ENCODE measurements at regions not wholly inside any gene's neighbourhood (a gene's known extent, or its start where the extent isn't known, plus 50 kb on each side); places are given as distances from the start of the nearest gene placed in this dataset.

DNA sequence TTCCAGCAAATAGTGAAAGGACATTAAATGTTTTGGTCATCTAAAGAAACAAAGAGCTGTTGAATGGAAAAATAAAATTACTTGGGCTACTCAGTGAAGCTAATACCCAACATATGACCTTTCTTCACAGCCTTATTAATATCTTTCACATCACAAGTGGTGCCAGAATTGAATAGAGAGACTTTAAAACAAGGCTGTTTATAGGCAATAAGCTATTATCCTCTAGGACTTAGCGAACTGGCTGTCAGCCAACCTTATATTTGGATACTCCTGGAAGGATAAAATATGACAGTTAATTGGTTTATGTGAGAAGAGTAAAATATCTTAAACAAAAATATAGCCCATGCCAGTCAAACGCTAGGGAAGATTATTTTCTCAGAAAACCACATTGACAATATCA, 225.5 kb upstream of the BLID start:
- no peak for DNase-seq (ENCODE audit: low spot score)
- H3K27me3 Mint-ChIP-seq (ENCODE audit: insufficient read depth) = no peaks in the 10 kb centered on the region
- H3K9me3 Mint-ChIP-seq = no peaks in the 10 kb centered on the region
- intact Hi-C loops (cut with micrococcal nuclease) = no loop called here
- H3K36me3 Mint-ChIP-seq (ENCODE audit: low read depth) = no peaks in the 10 kb centered on the region
- no peaks in the 10 kb centered on the region for H3K4me1 Mint-ChIP-seq (ENCODE audit: low read depth)
- H3K27ac Mint-ChIP-seq = no peak overlapping the region
- no peak overlapping the region for H3K4me3 Mint-ChIP-seq

DNA sequence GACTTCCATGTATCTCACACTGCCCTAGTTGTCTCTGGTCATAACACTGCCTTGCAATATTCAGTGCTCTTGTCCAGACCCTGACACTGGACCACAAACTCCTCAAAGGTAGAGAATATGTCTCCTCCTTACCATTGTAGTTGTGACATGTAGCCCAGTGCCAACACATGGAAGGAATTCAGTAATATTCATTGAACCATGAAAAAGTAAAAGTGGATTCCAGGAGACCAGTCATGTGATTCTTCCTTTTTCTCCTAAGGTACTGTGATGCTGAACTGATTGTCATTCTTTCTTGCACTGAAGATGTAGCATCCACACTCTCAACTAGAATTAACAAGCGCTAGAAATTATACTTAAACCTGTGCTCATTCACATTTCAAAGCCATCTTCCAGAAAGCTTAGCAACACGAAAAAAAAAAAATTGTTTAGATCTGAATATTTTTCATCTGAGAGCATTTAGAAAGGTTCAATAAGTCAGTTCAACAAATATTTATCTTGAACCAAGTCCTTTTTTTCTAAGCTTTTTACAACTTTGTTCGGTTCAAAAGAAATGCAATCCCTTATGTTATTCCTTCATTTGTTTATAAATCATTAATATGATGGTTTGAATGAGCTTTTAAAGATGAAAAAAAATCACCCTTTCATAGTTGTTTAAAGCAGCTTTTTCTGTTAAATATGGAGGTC, 224.7 kb upstream of the BLID start:
- no peaks in the 10 kb centered on the region for H3K27me3 Mint-ChIP-seq (ENCODE audit: insufficient read depth)
- no peaks in the 10 kb centered on the region for H3K36me3 Mint-ChIP-seq (ENCODE audit: low read depth)
- no peak for DNase-seq (ENCODE audit: low spot score)
- H3K4me3 Mint-ChIP-seq = no peak overlapping the region
- no peaks in the 10 kb centered on the region for H3K4me1 Mint-ChIP-seq (ENCODE audit: low read depth)
- H3K9me3 Mint-ChIP-seq = no peaks in the 10 kb centered on the region
- intact Hi-C loops (cut with micrococcal nuclease) = no loop called here
- H3K27ac Mint-ChIP-seq = no peak overlapping the region

DNA sequence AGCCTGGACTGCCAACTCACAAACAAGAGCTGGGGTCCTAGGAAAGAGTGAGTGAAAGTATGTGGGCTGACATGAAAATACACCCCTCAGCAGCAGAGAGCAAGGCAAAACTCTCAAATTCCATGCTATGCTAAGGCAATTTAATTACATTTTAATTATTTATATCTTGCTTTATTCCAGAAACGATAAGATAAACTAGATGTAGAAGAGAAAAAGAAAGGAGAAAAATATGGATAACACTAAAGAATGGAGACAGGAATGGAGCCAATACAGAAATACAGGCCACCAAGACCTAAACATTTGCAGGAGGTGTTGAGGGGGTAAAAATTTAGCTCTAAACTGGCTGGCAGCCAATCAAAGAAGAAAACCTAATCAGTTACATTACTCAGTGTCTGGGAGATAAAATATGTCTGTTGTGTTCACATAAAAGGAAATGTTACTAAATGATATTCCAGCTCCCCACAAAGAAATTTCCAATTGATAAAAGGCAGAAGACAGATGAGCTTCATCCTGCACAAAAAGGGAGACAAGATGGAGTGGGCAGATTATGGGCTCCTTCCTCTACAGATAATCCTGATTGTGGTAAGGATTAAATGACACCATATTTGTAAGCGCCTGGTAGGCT, 223.5 kb upstream of the BLID start:
- Mint-ChIP-seq H3K36me3 (ENCODE audit: low read depth) (no peaks in the 10 kb centered on the region), H3K4me1 (ENCODE audit: low read depth) (no peaks in the 10 kb centered on the region), H3K4me3 (no peak overlapping the region), H3K27me3 (ENCODE audit: insufficient read depth) (no peaks in the 10 kb centered on the region), H3K27ac (no peak overlapping the region), H3K9me3 (no peaks in the 10 kb centered on the region)
- no peak for DNase-seq (ENCODE audit: low spot score)
- intact Hi-C loops (cut with micrococcal nuclease) = no loop called here

DNA sequence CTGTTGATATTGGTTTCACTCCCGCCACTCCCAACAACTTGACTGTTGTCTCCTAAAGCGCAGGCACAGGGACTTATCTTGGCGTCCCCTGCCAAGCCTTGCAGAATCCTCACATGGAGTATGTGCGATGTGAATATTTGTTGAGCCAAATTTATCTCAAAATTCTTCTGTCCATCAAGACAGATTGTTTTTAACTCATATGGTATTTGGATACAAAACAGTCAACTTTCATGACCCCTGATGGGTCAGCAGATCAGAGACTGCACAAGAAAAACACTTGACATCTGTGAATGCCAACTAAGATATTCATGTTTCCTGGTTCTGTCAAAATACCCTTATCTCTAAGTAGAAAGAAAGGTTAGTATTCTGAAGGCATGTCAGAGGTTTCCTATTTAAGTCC, 221.7 kb upstream of the BLID start:
- H3K4me3 Mint-ChIP-seq = no peak overlapping the region
- DNase-seq (ENCODE audit: low spot score) = no peak
- H3K27me3 Mint-ChIP-seq (ENCODE audit: insufficient read depth) = no peaks in the 10 kb centered on the region
- H3K27ac Mint-ChIP-seq = no peak overlapping the region
- no peaks in the 10 kb centered on the region for H3K9me3 Mint-ChIP-seq
- no peaks in the 10 kb centered on the region for H3K4me1 Mint-ChIP-seq (ENCODE audit: low read depth)
- no peaks in the 10 kb centered on the region for H3K36me3 Mint-ChIP-seq (ENCODE audit: low read depth)
- intact Hi-C loops (cut with micrococcal nuclease) = no loop called here

DNA sequence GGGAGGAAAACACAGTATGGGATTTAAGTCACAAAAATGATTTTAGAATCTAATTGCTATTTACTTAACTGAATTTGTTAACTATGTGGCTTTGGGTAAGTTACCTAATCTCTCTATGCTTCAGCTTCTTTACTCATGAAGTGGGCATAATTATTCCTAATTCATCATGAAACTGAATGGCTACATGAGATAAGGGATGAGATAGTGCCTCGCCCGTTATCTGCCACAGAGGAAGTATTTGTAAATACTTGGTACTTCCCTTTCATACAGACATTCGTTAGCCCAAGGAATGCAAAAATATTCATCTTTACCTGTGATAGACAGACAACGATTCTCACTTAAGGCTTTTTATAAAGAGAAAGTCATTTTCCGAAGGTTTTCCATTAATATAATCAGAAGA, 221.2 kb upstream of the BLID start:
- no peaks in the 10 kb centered on the region for H3K9me3 Mint-ChIP-seq
- no peaks in the 10 kb centered on the region for H3K27me3 Mint-ChIP-seq (ENCODE audit: insufficient read depth)
- H3K36me3 Mint-ChIP-seq (ENCODE audit: low read depth) = no peaks in the 10 kb centered on the region
- H3K4me3 Mint-ChIP-seq = no peak overlapping the region
- H3K27ac Mint-ChIP-seq = no peak overlapping the region
- no peaks in the 10 kb centered on the region for H3K4me1 Mint-ChIP-seq (ENCODE audit: low read depth)
- intact Hi-C loops (cut with micrococcal nuclease) = no loop called here
- DNase-seq (ENCODE audit: low spot score) = no peak

DNA sequence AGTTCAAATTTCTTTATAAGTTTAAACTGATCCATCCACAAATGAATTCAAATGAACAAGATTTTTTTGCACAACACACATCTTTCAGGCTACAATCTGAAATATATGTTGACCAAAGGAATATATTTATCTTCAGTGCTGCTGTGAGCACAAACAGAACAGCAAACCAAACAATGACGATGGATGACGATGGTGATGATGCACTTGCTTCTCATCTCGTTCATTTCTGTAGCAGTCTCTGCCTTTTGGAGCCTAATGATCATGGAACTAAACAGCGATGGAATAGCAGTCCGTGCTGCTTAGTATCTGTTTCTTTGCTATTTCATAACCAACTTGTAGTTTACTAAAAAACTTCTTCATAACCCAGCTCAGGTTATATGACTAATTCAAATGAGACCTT, 220.7 kb upstream of the BLID start:
- DNase-seq (ENCODE audit: low spot score) = no peak
- Mint-ChIP-seq H3K9me3 (no peaks in the 10 kb centered on the region), H3K36me3 (ENCODE audit: low read depth) (no peaks in the 10 kb centered on the region), H3K4me3 (no peak overlapping the region), H3K4me1 (ENCODE audit: low read depth) (no peaks in the 10 kb centered on the region), H3K27me3 (ENCODE audit: insufficient read depth) (no peaks in the 10 kb centered on the region), H3K27ac (no peak overlapping the region)
- intact Hi-C loops (cut with micrococcal nuclease) = no loop called here

DNA sequence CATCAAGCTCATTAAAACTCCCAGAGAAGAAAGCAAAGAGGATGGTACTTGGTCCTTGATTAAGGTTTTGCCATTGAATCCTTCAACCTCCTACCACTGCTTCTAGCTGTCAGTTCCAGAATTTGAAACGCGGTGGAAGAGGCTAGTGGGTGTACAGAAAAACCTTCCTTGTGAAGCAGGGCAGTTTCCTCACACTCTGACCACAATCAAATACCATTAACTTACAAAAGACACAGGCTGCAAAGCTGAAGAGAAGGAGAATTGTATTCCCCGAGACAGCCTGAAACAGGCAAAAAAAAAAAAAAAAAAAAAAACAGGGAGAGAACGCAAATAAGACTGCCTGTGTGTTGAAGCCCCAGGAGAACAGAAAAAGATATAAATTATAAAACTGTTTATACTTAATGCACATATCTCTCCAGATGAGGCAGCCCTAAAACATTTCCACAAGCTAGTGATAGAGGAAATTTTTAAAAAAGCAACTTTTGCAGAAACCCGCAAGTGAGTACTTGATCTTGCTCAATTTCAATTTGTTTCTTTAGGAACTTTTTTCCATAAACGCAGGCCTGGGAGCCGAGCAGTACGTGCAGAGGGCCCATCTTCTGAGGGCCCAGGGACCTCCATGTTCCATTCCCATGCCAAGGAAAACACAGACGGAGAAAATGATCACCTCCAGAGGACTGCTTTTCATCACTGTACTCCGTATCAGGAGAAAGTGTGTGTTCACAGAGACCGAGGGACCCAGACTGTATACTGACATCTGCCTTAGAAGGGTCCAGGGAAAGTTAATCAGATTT, 218.7 kb upstream of the BLID start:
- Mint-ChIP-seq H3K27ac (no peak overlapping the region), H3K9me3 (no peaks in the 10 kb centered on the region), H3K27me3 (ENCODE audit: insufficient read depth) (no peaks in the 10 kb centered on the region), H3K4me3 (no peak overlapping the region), H3K36me3 (ENCODE audit: low read depth) (no peaks in the 10 kb centered on the region), H3K4me1 (ENCODE audit: low read depth) (no peaks in the 10 kb centered on the region)
- intact Hi-C loops (cut with micrococcal nuclease) = no loop called here
- DNase-seq (ENCODE audit: low spot score) = no peak

DNA sequence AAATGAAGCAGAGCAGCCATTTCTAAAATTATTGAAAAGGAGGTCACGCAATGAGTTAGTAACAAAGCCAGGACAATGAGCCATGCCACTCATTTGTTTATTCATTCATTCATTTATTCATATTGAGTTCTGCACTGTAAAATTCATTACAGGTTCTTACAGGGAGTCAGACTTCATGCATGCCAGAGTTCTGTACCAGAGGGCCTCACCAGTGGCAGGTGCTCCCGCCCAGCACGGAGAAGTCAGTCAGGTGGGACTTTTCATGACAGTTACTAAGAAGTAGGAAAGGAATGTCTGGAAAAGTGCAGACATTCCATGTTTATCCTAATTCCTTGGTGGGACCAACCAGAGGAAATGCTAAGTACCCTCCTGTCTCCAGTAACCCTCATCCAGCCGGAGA, 217.5 kb upstream of the BLID start:
- intact Hi-C loops (cut with micrococcal nuclease) = no loop called here
- Mint-ChIP-seq H3K9me3 (no peaks in the 10 kb centered on the region), H3K4me1 (ENCODE audit: low read depth) (no peaks in the 10 kb centered on the region), H3K4me3 (no peak overlapping the region), H3K27ac (no peak overlapping the region), H3K36me3 (ENCODE audit: low read depth) (no peaks in the 10 kb centered on the region), H3K27me3 (ENCODE audit: insufficient read depth) (no peaks in the 10 kb centered on the region)
- DNase-seq (ENCODE audit: low spot score) = no peak

DNA sequence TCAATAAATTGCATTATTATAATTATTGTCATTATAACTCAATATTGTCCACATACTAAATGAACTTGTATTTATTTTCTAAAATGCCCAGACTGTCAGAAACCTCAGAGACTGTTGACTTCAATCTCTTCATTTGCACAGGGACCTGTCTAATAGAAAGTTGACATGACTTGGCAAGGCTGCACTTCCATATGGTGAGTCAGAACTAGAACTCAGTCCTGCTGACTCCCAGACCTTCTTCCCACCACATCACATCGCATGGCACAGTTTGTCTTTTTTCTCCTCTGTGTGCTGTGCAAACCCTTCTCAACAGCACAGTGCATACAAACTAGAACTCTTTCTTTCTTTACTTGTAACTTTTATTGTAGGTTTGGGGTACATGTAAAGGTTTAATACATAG, 215.1 kb upstream of the BLID start:
- Mint-ChIP-seq H3K27ac (no peak overlapping the region), H3K27me3 (ENCODE audit: insufficient read depth) (no peaks in the 10 kb centered on the region), H3K9me3 (no peaks in the 10 kb centered on the region), H3K36me3 (ENCODE audit: low read depth) (no peaks in the 10 kb centered on the region), H3K4me3 (no peak overlapping the region), H3K4me1 (ENCODE audit: low read depth) (no peaks in the 10 kb centered on the region)
- DNase-seq (ENCODE audit: low spot score) = no peak
- intact Hi-C loops (cut with micrococcal nuclease) = no loop called here

DNA sequence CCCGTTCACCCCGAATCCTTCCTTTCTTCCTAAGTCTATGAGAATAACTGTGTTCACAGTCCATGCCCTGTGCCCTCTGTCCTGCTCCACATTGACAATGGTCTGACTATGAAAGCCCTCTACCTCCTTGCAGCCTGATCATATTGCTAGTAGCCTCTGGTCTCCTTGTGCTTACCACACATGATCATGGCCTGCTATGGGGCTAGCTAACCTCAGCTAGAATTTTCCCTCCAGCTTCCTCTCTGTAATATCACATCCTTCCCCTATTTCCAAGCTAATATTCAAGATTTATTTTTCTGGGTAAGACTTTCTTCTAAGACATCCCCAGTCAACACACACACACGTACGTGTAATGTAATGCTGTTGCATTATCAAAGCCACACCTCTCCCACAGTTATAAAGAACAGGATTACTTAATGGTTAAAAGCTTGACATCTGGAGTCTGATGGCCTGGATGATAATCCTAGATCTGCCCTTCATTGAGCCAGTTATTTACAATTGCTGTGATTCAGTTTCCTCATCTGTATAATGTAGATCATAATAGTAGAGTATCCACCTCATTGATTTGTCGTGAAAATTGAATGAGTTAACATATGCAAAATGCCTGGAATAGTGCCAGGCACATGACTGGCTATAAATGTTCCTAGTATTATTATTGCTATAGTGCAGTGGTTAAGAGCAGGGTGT, 214.4 kb upstream of the BLID start:
- Mint-ChIP-seq H3K27me3 (ENCODE audit: insufficient read depth) (no peaks in the 10 kb centered on the region), H3K4me3 (no peak overlapping the region), H3K36me3 (ENCODE audit: low read depth) (no peaks in the 10 kb centered on the region), H3K27ac (no peak overlapping the region), H3K9me3 (no peaks in the 10 kb centered on the region), H3K4me1 (ENCODE audit: low read depth) (no peaks in the 10 kb centered on the region)
- no peak for DNase-seq (ENCODE audit: low spot score)
- intact Hi-C loops (cut with micrococcal nuclease) = no loop called here

DNA sequence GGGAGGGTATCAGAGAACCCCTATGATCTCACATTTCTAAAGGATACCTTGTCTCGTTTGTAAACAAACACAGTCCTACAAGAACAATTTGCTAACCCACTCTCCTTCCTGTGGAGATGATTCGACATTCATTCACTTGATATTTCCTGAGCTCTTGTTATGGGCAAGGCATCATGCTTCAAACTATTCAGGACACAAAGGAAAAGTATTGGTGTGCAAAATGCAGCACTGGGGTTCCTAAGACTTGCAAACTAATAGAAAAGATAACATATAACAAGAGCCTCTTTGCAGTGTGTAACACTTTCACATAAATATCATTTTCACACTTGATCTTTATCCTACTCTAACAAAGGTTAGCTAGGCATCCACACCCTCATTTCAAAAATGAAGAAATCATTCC, 211.5 kb upstream of the BLID start:
- no peak overlapping the region for H3K27ac Mint-ChIP-seq
- no peak for DNase-seq (ENCODE audit: low spot score)
- H3K4me1 Mint-ChIP-seq (ENCODE audit: low read depth) = no peaks in the 10 kb centered on the region
- intact Hi-C loops (cut with micrococcal nuclease) = no loop called here
- H3K4me3 Mint-ChIP-seq = no peak overlapping the region
- no peaks in the 10 kb centered on the region for H3K36me3 Mint-ChIP-seq (ENCODE audit: low read depth)
- no peaks in the 10 kb centered on the region for H3K27me3 Mint-ChIP-seq (ENCODE audit: insufficient read depth)
- no peaks in the 10 kb centered on the region for H3K9me3 Mint-ChIP-seq

DNA sequence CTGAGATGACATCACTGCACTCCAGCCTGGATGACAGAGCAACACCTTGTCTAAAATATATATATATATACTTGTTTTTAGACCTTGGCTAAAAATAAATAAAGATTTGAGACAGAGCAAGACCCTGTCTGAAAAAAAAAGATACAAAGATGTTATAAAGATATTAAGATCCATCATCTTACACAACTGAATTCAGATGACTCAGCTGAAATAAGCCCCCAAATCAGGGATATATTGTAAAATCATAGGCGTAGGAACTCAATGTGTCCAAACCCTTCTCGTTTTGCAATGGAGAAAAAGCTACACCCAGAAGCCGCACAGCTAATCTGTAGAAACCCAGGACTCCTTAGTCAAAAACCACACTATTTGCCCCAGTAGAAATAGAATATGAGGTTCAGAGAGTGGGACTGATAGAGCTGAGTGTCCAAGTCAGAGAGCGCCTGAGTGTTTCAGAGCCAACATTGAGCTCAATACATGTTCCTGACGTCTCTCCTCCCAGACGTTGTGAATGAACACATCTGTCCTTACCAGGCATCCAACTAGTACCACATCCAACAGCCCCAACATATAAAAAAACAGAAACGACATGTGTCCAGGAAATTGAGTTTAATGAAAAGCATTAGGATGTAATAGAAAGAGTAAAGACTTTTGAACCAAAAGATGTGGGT, 207.9 kb upstream of the BLID start:
- intact Hi-C loops (cut with micrococcal nuclease) = no loop called here
- no peak overlapping the region for H3K4me3 Mint-ChIP-seq
- no peaks in the 10 kb centered on the region for H3K27me3 Mint-ChIP-seq (ENCODE audit: insufficient read depth)
- no peak for DNase-seq (ENCODE audit: low spot score)
- H3K4me1 Mint-ChIP-seq (ENCODE audit: low read depth) = no peaks in the 10 kb centered on the region
- H3K27ac Mint-ChIP-seq = no peak overlapping the region
- no peaks in the 10 kb centered on the region for H3K36me3 Mint-ChIP-seq (ENCODE audit: low read depth)
- H3K9me3 Mint-ChIP-seq = no peaks in the 10 kb centered on the region

DNA sequence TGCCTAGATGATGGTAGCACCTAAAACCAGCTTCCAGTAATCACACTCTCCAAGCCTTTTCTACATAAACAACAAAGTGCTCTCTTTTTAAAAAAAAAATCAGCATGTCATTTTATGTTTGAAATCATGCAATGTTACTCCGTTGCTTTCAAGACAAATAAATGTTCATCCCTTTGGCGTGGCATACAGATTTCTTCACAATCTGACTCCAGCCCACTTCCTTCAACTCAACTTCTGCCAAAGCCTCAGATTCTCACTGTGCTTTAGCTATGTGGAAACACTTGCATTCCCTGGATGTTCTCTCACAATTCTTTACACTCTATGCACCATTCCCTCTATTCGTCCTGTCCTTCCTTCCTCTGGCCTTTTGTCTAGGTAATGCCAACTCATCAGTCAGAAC, 206.3 kb upstream of the BLID start:
- Mint-ChIP-seq H3K27me3 (ENCODE audit: insufficient read depth) (no peaks in the 10 kb centered on the region), H3K36me3 (ENCODE audit: low read depth) (no peaks in the 10 kb centered on the region), H3K4me1 (ENCODE audit: low read depth) (no peaks in the 10 kb centered on the region), H3K4me3 (no peak overlapping the region), H3K27ac (no peak overlapping the region), H3K9me3 (no peaks in the 10 kb centered on the region)
- DNase-seq (ENCODE audit: low spot score) = no peak
- intact Hi-C loops (cut with micrococcal nuclease) = no loop called here

Data from activated T-helper 1 cell treated with anti-CD3 and anti-CD28 coated beads, Interleukin-12 subunit alpha, Interleukin-12 subunit beta, Interleukin-2, Interleukin-4 antibody, amounts not matched to agents 30 ng/mL and 10 ng/mL and 1 ng/mL, durations not matched to agents 14 hours and 24 hours and 36 hours (primary cell).